Left lung (tissue), 4 donors: ENCODE measurements at regions not wholly inside any gene's neighbourhood (a gene's known extent, or its start where the extent isn't known, plus 50 kb on each side); places are given as distances from the start of the nearest gene placed in this dataset.

Source experiments
- ATAC-seq: fragments of 200-7000 bp; cut with Tn5 transposase; one replicate; pipeline ENCODE4 v1.9.1; 2020; ENCODE audit warnings: moderate library complexity
- DNase-seq, 4 donors: peaks; one replicate each; pipeline ENCODE4 v3.0.0-alpha.2; 2013 to 2020
- H3K27ac ChIP-seq, 2 donors: fragments of 200-600 bp; sonication (generic) in 1 of 2; one replicate each; pipeline versions ENCODE4 v1.5.0 to v1.8.0; 2020 to 2021
- H3K27me3 ChIP-seq, 2 donors: fragments of 200-600 bp; sonication (generic) in 1 of 2; one replicate each; pipeline versions ENCODE4 v1.5.0 to v1.8.0; 2020 to 2021
- H3K36me3 ChIP-seq, 2 donors: fragments of 200-600 bp; sonication (generic) in 1 of 2; one replicate each; pipeline versions ENCODE4 v1.5.0 to v1.8.0; 2020 to 2021
- H3K4me1 ChIP-seq, 2 donors: fragments of 200-600 bp; one replicate each; pipeline ENCODE4 v1.8.0; 2021
- H3K4me3 ChIP-seq, 2 donors: fragments of 200-600 bp; sonication (generic) in 1 of 2; one replicate each; pipeline versions ENCODE4 v1.5.0 to v1.8.0; 2020 to 2021; ENCODE audit warnings: mild to moderate bottlenecking in 1 of 2
- H3K9me3 ChIP-seq, 2 donors: fragments of 200-600 bp; sonication (generic) in 1 of 2; one replicate each; pipeline versions ENCODE4 v1.5.0 to v1.8.0; 2020 to 2021
- intact Hi-C, 2 donors: fragments of 100-400 bp; cut with DNase I; formaldehyde crosslinking; loops; one replicate each; pipeline versions ENCODE4 v1.11.2 to v1.14.2; 2022
- TF ChIP-seq, protein P1 (sequence below), 2 donors: fragments of 200-600 bp; sonication (generic) in 1 of 2; IDR thresholded peaks; one replicate each; pipeline versions ENCODE4 v1.5.0 to v1.8.0; 2021; ENCODE audit warnings: antibody characterized with exemption in 2 of 2
- donor health status: DM: no; HTN: yes; CAD: no.
- donor health status: DM: no; HTN: no; CAD: no.

DNA sequence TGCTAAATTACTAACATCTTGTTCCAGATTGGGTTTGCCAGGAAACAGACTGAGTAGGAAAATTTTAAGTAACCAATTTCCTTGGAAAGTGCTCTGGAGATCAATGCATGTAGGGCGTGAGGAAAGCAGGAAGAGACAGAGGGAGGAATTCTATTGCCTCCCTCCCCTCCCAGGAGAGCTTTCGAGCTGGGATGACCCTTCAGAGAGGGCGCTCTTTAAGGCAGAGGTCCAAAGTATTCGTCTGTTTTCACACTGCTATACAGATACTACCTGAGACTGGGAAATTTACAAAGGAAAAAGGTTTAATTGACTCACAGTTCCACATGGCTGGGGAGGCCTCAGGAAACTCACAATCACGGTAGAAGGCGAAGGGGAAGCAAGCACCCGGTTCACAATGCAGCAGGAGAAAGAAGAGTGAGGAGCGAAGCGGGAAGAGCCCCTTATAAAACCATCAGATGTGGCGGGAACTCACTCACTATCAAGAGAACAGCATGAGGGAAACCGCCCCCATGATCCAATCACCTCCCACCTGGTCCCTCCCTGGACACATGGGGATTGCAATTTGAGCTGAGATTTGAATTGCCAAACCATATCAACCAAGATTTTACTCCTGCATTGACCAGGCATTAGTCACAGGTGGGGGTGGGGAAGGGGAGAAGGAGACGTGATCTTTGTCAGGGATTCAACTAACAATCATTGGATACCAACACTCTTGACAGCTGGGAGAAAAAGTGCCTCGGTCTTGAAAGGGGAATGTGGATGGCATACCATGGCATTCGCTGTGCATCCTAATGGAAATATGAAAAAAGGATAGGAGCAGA, 63.8 kb downstream of the SLITRK2 start:
- no peak for ATAC-seq
- H3K4me3 ChIP-seq, result no peak overlapping the region
- no peak for DNase-seq
- H3K4me1 ChIP-seq, result no peaks in the 10 kb centered on the region
- H3K36me3 ChIP-seq, result no peaks in the 10 kb centered on the region
- no peaks in the 10 kb centered on the region for H3K27me3 ChIP-seq
- H3K9me3 ChIP-seq, result no peaks in the 10 kb centered on the region
- intact Hi-C loops, result no loop called here
- no peak overlapping the region for H3K27ac ChIP-seq
- TF ChIP-seq, protein P1, sequence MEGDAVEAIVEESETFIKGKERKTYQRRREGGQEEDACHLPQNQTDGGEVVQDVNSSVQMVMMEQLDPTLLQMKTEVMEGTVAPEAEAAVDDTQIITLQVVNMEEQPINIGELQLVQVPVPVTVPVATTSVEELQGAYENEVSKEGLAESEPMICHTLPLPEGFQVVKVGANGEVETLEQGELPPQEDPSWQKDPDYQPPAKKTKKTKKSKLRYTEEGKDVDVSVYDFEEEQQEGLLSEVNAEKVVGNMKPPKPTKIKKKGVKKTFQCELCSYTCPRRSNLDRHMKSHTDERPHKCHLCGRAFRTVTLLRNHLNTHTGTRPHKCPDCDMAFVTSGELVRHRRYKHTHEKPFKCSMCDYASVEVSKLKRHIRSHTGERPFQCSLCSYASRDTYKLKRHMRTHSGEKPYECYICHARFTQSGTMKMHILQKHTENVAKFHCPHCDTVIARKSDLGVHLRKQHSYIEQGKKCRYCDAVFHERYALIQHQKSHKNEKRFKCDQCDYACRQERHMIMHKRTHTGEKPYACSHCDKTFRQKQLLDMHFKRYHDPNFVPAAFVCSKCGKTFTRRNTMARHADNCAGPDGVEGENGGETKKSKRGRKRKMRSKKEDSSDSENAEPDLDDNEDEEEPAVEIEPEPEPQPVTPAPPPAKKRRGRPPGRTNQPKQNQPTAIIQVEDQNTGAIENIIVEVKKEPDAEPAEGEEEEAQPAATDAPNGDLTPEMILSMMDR (IDR thresholded peaks at IDR 0.05), result no peak

DNA sequence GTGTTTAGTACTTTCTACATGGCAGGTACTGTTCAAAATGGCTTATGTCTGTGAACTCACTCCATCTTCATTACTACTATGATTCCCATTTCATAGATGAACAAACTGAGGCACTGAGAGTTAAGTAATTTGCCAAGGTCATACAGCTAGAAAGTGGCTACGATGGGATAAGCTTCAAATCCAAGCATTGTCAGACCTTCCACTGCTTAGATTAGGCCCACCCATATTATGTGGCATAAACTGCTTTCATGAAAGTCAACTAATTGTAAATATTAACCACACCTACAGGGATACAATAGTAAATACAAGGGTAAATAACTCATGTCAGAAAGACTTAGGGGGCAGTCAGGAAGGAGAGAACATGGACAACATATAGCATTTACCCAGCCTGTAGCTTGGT, 68.8 kb downstream of the SLITRK2 start:
- Histone ChIP-seq H3K36me3 (no peaks in the 10 kb centered on the region), H3K27ac (no peak overlapping the region), H3K4me3 (no peak overlapping the region), H3K9me3 (no peaks in the 10 kb centered on the region), H3K4me1 (no peaks in the 10 kb centered on the region), H3K27me3 (no peaks in the 10 kb centered on the region)
- TF ChIP-seq, protein P1 (IDR thresholded peaks at IDR 0.05), result no peak
- DNase-seq (no peak), ATAC-seq (no peak)
- intact Hi-C loops, result no loop called here

DNA sequence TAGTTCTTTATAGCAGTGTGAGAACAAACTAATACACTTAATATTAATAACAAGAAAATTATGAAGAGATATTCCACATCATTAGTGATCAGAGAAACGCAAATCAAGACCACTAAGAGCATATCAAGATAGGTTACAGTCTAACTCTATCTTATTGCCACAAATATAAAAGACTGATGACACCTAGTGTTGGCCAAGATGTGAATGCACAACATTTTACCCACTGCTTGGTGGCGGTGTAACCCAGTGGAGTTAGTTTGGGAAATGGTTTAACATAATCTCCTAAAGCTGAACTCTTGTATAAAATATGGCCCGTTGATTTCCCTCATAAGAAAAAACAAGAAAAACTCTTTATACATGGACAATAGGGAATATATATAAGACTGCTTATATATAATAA, 92.4 kb downstream of the SLITRK2 start:
- H3K27ac ChIP-seq, result no peak overlapping the region
- no peak for ATAC-seq

DNA sequence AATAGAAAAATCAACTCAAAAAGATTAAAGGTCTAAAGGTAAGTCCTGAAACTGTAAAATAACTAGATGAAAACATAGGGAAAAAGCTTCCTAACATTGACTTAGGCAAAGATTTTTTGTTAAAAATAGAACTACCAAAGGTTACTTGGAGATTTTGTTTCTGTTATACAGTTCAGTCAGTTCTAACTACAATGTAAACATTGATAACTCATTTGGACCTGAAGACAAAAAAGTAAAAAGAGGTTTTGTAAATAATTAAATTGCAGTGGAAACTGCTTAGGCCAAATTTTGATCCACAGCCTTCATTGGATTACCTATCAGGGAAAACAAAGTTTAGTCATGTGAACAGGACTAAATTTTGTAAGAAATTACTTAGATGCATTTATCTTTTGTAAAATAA, 101.8 kb downstream of the SLITRK2 start:
- Histone ChIP-seq H3K9me3 (no peaks in the 10 kb centered on the region), H3K36me3 (no peaks in the 10 kb centered on the region), H3K4me1 (no peaks in the 10 kb centered on the region), H3K27ac (no peak overlapping the region), H3K4me3 (no peak overlapping the region), H3K27me3 (no peaks in the 10 kb centered on the region)
- ATAC-seq (no peak), DNase-seq (no peak)
- intact Hi-C loops, result no loop called here
- TF ChIP-seq, protein P1 (IDR thresholded peaks at IDR 0.05), result no peak

More for the DNA sequence above, 92.4 kb downstream of the SLITRK2 start:
- Histone ChIP-seq H3K27me3 (no peaks in the 10 kb centered on the region), H3K36me3 (no peaks in the 10 kb centered on the region), H3K4me1 (no peaks in the 10 kb centered on the region), H3K9me3 (no peaks in the 10 kb centered on the region), H3K4me3 (no peak overlapping the region)
- intact Hi-C loops, result no loop called here
- no peak for DNase-seq
- TF ChIP-seq, protein P1 (IDR thresholded peaks at IDR 0.05), result no peak

DNA sequence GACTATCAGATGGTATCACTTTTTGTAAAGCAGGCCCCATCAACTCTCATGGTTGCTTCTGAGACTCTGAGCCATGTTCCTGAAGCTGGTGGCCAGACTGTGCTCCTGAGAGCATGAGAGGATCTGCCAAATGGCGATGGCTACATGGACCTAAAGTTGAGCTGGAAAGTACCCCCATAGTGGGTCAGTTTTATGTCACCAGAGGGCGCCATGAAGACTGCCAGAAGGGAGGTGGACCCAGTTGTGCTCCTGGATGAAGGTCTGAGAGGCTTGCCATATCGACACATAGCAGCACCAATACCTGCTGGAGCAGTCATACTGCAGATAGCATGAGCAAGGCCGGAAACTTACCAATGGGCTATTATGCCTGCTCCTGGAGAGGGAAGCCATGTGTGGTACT, 105.7 kb downstream of the SLITRK2 start:
- ATAC-seq (no peak), DNase-seq (no peak)
- Histone ChIP-seq H3K36me3 (no peaks in the 10 kb centered on the region), H3K9me3 (no peaks in the 10 kb centered on the region), H3K27me3 (no peaks in the 10 kb centered on the region), H3K4me3 (no peak overlapping the region), H3K4me1 (no peaks in the 10 kb centered on the region), H3K27ac (no peak overlapping the region)
- TF ChIP-seq, protein P1 (IDR thresholded peaks at IDR 0.05), result no peak
- intact Hi-C loops, result no loop called here
